ENCODE measurements at regions not wholly inside any gene's neighbourhood (a gene's known extent, or its start where the extent isn't known, plus 50 kb on each side); places are given as distances from the start of the nearest gene placed in this dataset.
"Not testable (repeated sequence)": the region's sequence is repeated elsewhere in the genome, so short reads cannot be mapped to it uniquely, and the experiment has no call there.

DNA sequence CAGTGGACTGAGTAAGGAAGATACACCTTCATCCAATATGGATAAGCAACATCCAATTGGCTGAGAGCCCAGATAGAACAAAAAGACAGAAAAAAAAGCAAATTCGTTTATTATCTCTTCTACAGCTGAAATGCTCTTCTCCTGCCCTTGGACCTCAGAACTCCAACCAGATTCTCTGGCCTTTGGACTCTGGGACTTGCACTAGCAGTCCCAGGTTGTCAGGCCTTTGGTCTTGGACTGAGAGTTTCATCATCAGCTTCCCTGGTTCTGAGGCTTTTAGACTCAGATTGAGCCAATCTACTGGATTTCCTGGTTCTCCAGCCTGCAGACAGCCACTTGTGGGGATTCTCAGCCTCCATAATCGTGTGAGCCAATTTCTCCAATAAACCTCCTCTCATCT lies 926.8 kb downstream of the PLA2G4A start:
- no peaks in the 10 kb centered on the region for H3K9me3 ChIP-seq (ENCODE audit: control insufficient read depth, low read length, poor library complexity, severe bottlenecking)
- Mint-ChIP-seq H3K4me3 (no peak overlapping the region), H3K27ac (no peak overlapping the region), H3K36me3 (ENCODE audit: low read depth) (peaks cover 2% of the 10 kb centered on the region), H3K27me3 (no peaks in the 10 kb centered on the region), H3K4me1 (no peaks in the 10 kb centered on the region)
- DNase-seq (no peak), ATAC-seq (no peak)

DNA sequence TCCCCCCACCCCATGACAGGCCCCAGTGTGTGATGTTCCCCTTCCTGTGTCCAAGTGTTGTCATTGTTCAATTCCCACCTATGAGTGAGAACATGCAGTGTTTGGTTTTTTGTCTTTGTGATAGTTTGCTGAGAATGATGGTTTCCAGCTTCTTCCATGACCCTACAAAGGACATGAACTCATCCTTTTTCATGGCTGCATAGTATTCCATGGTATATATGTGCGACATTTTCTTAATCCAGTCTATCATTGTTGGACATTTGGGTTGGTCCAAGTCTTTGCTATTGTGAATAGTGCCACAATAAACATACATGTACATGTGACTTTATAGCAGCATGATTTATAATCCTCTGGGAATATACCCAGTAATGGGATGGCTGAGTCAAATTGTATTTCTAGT lies 927.9 kb downstream of the PLA2G4A start:
- not testable (repeated sequence) for DNase-seq; H3K4me1 Mint-ChIP-seq; H3K27me3 Mint-ChIP-seq; H3K36me3 Mint-ChIP-seq (ENCODE audit: low read depth); H3K9me3 ChIP-seq (ENCODE audit: control insufficient read depth, low read length, poor library complexity, severe bottlenecking); H3K27ac Mint-ChIP-seq; ATAC-seq; H3K4me3 Mint-ChIP-seq

DNA sequence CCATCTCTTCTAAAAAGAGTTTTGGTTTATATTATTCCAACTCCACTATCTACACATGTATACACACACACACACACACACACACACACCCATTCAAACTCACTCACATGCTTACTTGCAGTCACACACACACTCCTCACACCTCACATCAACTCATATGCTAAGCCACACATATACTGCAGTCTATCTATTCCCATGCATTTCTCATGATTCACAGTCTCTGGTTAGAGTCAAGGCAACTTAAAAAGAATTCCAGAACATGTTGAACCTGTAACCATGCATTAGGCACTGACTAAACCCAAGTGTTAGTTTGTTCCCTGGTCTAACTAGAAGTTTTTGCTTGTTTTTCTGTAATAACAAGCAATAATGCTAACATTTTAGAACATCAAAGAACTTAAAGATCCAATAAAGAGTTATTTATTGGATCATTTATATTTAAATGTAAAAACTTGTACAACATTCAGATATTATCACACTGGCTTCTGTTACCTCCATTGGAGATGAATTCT lies 931.1 kb downstream of the PLA2G4A start:
- H3K36me3 Mint-ChIP-seq (ENCODE audit: low read depth) = no peaks in the 10 kb centered on the region
- ATAC-seq = no peak

DNA sequence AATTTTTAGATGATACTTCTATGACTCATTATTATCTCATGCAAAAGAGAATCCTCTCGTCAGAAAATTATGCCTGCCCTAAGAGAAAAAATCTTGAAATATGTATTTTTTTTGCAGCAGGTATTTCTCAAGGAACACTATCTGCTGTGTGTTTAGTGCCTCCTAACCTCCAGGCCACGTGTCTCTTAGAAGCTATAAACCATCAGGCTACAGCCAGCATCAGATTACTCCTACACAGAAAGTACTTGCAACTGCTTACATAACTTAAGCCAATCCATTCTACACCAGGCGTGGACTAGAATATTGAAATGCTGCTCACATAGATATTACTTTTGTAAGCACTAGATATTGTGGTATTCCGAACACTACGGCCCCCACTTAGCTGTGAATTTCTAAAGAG lies 933.4 kb downstream of the PLA2G4A start:
- no peaks in the 10 kb centered on the region for H3K36me3 Mint-ChIP-seq (ENCODE audit: low read depth)
- ATAC-seq (no peak), DNase-seq (no peak)
- no peak overlapping the region for H3K4me3 Mint-ChIP-seq
- no peaks in the 10 kb centered on the region for H3K4me1 Mint-ChIP-seq
- no peaks in the 10 kb centered on the region for H3K9me3 ChIP-seq (ENCODE audit: control insufficient read depth, low read length, poor library complexity, severe bottlenecking)
- H3K27me3 Mint-ChIP-seq = no peaks in the 10 kb centered on the region
- no peak overlapping the region for H3K27ac Mint-ChIP-seq

More for the DNA sequence above, 931.1 kb downstream of the PLA2G4A start:
- no peak for DNase-seq
- H3K9me3 ChIP-seq (ENCODE audit: control insufficient read depth, low read length, poor library complexity, severe bottlenecking) = no peaks in the 10 kb centered on the region
- no peaks in the 10 kb centered on the region for H3K27me3 Mint-ChIP-seq
- H3K27ac Mint-ChIP-seq = no peak overlapping the region
- no peaks in the 10 kb centered on the region for H3K4me1 Mint-ChIP-seq
- H3K4me3 Mint-ChIP-seq = no peak overlapping the region

DNA sequence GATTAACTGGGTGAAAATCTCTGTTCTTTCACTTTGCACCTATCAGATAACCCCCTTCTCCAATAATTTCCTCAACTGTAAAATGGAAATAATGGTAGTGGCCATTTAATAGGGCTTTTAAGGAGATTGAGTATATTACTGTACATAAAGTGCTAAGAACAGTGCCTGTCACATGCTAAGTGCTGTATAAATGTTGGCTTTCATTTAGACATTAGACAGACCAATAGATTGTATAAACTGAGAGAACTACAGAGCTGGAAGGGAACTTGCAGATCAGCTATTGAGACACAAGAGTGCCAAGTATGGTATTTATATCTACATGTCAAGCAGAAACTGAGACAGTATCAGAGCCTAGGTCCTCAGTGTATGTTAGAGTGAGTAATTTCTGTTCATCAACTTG lies 934.7 kb downstream of the PLA2G4A start:
- no peak overlapping the region for H3K4me3 Mint-ChIP-seq
- no peak overlapping the region for H3K27ac Mint-ChIP-seq
- H3K9me3 ChIP-seq (ENCODE audit: control insufficient read depth, low read length, poor library complexity, severe bottlenecking) = no peaks in the 10 kb centered on the region
- no peaks in the 10 kb centered on the region for H3K27me3 Mint-ChIP-seq
- ATAC-seq (no peak), DNase-seq (no peak)
- no peaks in the 10 kb centered on the region for H3K36me3 Mint-ChIP-seq (ENCODE audit: low read depth)
- no peaks in the 10 kb centered on the region for H3K4me1 Mint-ChIP-seq

DNA sequence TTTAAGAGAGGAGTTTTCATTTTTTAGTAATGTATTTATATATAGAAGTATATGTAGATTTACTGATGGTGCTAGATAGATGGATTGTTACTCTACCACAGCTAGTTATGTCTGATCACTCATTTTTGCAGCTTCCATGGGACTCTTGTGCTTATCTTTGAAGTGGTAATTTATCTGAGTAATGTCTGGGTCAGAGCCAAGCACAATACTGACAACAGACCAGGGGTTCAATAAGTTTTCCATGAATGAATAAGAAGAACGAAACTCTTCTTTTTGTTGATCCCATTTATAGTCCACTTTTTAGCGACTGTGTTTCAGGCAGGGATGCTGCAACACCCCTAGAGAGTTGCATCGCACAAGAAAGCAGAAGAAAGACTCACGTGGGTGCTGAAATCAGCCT lies 935.2 kb downstream of the PLA2G4A start:
- no peak for DNase-seq
- no peak for ATAC-seq
- H3K9me3 ChIP-seq (ENCODE audit: control insufficient read depth, low read length, poor library complexity, severe bottlenecking) = no peaks in the 10 kb centered on the region
- Mint-ChIP-seq H3K4me3 (no peak overlapping the region), H3K27ac (no peak overlapping the region), H3K4me1 (no peaks in the 10 kb centered on the region), H3K27me3 (no peaks in the 10 kb centered on the region), H3K36me3 (ENCODE audit: low read depth) (no peaks in the 10 kb centered on the region)

DNA sequence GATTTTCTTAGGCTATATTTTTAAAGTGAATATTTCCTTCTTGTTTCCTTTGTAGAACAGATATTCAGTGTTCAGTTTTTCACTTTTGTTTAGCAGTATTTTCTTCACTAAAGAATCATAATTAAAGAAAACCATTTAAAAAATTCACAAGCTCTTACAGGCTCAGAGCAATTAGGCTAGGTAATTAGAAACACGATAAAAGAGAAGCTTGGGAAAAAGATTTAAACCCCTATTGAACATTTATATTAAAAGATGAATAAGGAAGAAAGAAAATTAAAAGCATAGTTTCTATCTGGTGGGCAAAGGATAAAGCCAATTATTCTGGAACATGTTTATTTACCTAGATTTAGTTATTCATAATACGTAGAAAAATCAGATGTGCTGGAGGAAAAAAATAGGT lies 942.6 kb downstream of the PLA2G4A start:
- Mint-ChIP-seq H3K4me1 (no peaks in the 10 kb centered on the region), H3K27me3 (no peaks in the 10 kb centered on the region), H3K27ac (no peak overlapping the region), H3K36me3 (ENCODE audit: low read depth) (no peaks in the 10 kb centered on the region), H3K4me3 (no peak overlapping the region)
- no peaks in the 10 kb centered on the region for H3K9me3 ChIP-seq (ENCODE audit: control insufficient read depth, low read length, poor library complexity, severe bottlenecking)
- DNase-seq (no peak), ATAC-seq (no peak)

DNA sequence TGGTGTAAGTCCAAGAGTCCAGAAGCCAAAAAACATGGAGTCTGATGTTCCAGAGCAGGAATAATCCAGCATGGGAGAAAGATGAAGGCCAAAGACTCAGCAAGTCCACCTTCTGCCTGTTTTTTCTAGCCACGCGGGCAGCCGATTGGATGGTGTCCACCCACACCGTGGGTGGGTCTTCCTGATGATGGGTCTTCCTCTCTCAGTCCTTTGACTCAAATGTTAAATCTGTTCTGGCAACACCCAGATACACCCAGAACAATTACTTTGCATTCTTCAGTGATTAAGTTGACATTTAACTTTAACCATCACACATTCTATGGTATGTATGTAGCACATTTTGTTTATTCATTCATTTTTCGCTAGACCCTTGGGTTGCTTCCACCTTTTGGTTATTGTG lies 944.4 kb downstream of the PLA2G4A start:
- Mint-ChIP-seq H3K27me3 (no peaks in the 10 kb centered on the region), H3K27ac (no peak overlapping the region)
- no peak for ATAC-seq

DNA sequence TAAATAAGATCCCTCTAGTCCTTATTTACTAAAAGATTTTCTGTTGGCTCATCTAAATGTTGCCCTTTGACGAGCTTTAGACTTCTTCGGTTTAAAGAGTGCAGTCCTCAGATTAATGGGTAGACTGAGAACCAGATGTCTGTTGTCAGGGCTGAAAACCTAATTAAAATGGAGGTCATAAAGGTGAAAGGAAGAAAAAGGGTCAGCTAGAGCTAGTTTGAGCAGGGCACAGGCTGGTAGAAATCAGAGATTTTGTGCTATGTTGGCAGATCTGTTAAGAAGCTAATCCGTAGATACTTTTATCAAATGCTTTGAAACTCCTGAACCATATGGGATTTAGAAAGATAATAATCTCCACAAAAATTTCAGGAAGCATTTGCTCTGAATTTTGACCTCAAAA lies 959.0 kb downstream of the PLA2G4A start:
- no peaks in the 10 kb centered on the region for H3K27me3 Mint-ChIP-seq
- no peak overlapping the region for H3K4me3 Mint-ChIP-seq
- no peak overlapping the region for H3K27ac Mint-ChIP-seq
- no peaks in the 10 kb centered on the region for H3K4me1 Mint-ChIP-seq
- no peak for ATAC-seq
- no peaks in the 10 kb centered on the region for H3K36me3 Mint-ChIP-seq (ENCODE audit: low read depth)
- no peak for DNase-seq
- no peaks in the 10 kb centered on the region for H3K9me3 ChIP-seq (ENCODE audit: control insufficient read depth, low read length, poor library complexity, severe bottlenecking)

More for the DNA sequence above, 944.4 kb downstream of the PLA2G4A start:
- H3K4me3 Mint-ChIP-seq = no peak overlapping the region
- DNase-seq = no peak
- H3K4me1 Mint-ChIP-seq = no peaks in the 10 kb centered on the region
- H3K36me3 Mint-ChIP-seq (ENCODE audit: low read depth) = no peaks in the 10 kb centered on the region
- no peaks in the 10 kb centered on the region for H3K9me3 ChIP-seq (ENCODE audit: control insufficient read depth, low read length, poor library complexity, severe bottlenecking)

DNA sequence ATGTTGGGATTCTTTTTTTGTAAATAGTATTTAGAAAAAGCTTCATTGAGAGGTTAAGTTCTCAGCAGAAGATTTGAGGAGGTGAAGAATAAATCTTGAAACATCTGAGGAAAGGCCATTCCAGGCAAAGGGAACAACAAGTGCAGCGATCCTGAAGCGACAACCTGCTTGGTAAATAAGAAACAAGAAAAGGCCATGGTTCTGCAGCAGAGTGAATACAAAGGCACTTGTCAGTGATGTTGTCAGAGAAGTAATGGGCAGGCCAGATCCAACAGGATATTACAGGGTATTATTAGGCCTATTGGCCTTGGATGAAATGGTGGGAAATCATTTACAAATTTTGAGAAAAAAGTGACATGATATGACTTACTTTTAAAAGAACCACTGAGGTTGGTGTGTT lies 960.0 kb downstream of the PLA2G4A start:
- H3K9me3 ChIP-seq (ENCODE audit: control insufficient read depth, low read length, poor library complexity, severe bottlenecking) = no peaks in the 10 kb centered on the region
- DNase-seq (no peak), ATAC-seq (no peak)
- Mint-ChIP-seq H3K27ac (no peak overlapping the region), H3K4me1 (no peaks in the 10 kb centered on the region), H3K36me3 (ENCODE audit: low read depth) (no peaks in the 10 kb centered on the region), H3K27me3 (no peaks in the 10 kb centered on the region), H3K4me3 (no peak overlapping the region)

DNA sequence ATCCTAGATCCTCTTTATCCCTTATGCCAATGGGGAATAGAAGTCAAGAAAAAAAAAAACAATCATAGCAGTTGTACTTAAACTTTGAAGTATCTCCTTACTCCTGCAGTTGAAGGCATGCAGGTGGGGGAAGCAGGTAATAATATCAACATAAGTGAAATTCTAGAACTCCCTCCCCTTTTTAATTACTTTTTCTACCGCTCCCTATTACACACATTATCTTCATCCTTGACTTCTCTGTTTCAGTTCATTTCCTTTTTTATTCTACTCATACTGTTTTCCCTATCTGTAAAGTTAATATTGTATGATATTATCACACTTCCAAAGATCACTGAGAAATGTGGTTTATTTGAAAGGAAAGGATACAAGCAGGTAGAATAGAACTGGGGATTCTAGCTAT lies 962.0 kb downstream of the PLA2G4A start:
- ATAC-seq (no peak), DNase-seq (no peak)
- Mint-ChIP-seq H3K27ac (no peak overlapping the region), H3K4me1 (no peaks in the 10 kb centered on the region), H3K36me3 (ENCODE audit: low read depth) (no peaks in the 10 kb centered on the region), H3K27me3 (no peaks in the 10 kb centered on the region), H3K4me3 (no peak overlapping the region)
- H3K9me3 ChIP-seq (ENCODE audit: control insufficient read depth, low read length, poor library complexity, severe bottlenecking) = no peaks in the 10 kb centered on the region

DNA sequence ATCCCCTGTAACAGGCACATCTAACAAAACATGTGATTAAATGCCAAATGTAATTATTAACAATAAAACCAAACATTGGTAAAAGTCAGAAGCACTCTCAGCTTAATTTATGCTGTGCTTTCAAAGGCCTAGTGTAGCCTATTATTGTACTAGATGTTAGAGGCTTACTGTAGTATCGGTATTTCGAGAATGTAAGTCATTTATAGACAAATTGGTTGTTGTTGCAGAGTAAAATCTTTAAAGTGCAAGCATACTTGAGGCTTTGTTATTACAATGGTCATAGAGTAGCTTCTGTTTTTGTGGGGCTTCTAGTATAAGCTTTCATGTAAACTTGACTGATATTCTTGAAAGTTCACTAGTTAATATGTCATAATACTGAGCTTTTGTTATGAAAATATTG lies 965.8 kb downstream of the PLA2G4A start:
- no peak overlapping the region for H3K4me3 Mint-ChIP-seq
- no peak for ATAC-seq

DNA sequence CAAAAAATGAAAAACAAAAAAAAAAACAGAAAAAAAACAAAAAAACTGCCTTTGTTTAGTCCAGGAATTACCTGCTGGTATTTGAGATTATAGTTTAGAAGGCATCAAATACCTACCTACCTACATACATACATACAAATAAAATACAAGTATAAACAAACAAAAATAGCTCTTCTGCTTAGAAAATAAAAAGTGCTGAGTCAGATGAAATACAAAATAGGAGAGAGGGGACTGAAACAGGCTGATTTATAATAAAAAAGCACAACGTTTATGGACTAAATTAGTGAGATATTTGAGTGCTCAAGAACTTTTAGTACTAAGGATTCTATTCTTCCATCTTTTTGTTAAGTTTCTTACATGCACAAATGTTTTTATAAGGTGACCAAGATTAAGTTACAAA lies 980.8 kb downstream of the PLA2G4A start:
- H3K4me3 Mint-ChIP-seq = no peak overlapping the region
- DNase-seq (no peak), ATAC-seq (no peak)
- H3K36me3 Mint-ChIP-seq (ENCODE audit: low read depth) = no peaks in the 10 kb centered on the region
- no peaks in the 10 kb centered on the region for H3K27me3 Mint-ChIP-seq
- no peaks in the 10 kb centered on the region for H3K9me3 ChIP-seq (ENCODE audit: control insufficient read depth, low read length, poor library complexity, severe bottlenecking)
- H3K4me1 Mint-ChIP-seq = no peaks in the 10 kb centered on the region
- no peak overlapping the region for H3K27ac Mint-ChIP-seq

More for the DNA sequence above, 965.8 kb downstream of the PLA2G4A start:
- Mint-ChIP-seq H3K27me3 (no peaks in the 10 kb centered on the region), H3K27ac (no peak overlapping the region), H3K36me3 (ENCODE audit: low read depth) (no peaks in the 10 kb centered on the region), H3K4me1 (no peaks in the 10 kb centered on the region)
- no peaks in the 10 kb centered on the region for H3K9me3 ChIP-seq (ENCODE audit: control insufficient read depth, low read length, poor library complexity, severe bottlenecking)
- no peak for DNase-seq

DNA sequence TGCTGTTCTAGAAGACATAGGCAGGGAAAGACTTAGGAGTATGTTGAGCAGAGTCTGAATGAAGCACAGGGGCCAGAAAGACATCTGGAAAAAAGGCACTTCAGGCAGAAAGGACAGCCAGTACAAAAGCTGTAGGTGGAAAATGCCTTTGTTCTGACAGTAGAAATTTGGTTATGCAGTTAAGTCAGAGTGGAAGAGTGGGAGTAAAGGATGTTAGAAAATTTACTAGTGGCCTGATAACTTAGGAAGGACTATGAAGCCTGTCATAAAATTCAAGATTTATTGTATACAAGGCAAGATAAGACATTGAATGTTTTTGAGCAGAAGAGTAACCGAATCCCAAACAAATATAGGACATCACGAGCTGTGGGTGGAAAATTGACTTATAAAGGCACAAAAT lies 987.9 kb downstream of the PLA2G4A start:
- Mint-ChIP-seq H3K4me3 (no peak overlapping the region), H3K27ac (no peak overlapping the region), H3K27me3 (no peaks in the 10 kb centered on the region), H3K4me1 (no peaks in the 10 kb centered on the region), H3K36me3 (ENCODE audit: low read depth) (no peaks in the 10 kb centered on the region)
- ATAC-seq = no peak
- no peak for DNase-seq
- no peaks in the 10 kb centered on the region for H3K9me3 ChIP-seq (ENCODE audit: control insufficient read depth, low read length, poor library complexity, severe bottlenecking)

DNA sequence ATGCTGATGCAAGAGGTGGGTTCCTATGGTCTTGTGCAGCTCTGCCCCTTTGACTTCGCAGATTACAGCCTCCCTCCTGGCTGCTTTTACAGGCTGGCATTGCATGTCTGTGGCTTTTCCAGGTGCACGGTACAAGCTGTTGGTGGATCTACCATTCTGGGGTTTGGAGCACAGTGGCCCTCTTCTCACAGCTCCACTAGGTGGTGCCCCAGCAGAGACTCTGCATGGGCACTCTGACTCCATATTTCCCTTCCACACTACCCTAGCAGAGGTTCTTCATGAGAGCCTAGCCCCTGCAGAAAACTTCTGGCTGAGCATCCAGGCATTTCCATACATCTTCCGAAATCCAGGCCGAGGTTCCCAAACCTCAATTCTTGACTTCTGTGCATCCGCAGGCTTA lies 989.0 kb downstream of the PLA2G4A start:
- DNase-seq (no peak), ATAC-seq (no peak)
- Mint-ChIP-seq H3K27ac (no peak overlapping the region), H3K27me3 (no peaks in the 10 kb centered on the region), H3K4me3 (no peak overlapping the region), H3K4me1 (no peaks in the 10 kb centered on the region), H3K36me3 (ENCODE audit: low read depth) (no peaks in the 10 kb centered on the region)
- no peaks in the 10 kb centered on the region for H3K9me3 ChIP-seq (ENCODE audit: control insufficient read depth, low read length, poor library complexity, severe bottlenecking)

Measured in T-helper 17 cell (primary cell).